ENCODE measurements at regions not wholly inside any gene's neighbourhood (a gene's known extent, or its start where the extent isn't known, plus 50 kb on each side); places are given as distances from the start of the nearest gene placed in this dataset.
"Not testable (repeated sequence)": the region's sequence is repeated elsewhere in the genome, so short reads cannot be mapped to it uniquely, and the experiment has no call there.

- no peak for ATAC-seq
- H3K27me3 Mint-ChIP-seq: no peaks in the 10 kb centered on the region
- intact Hi-C loops (cut with DNase I, micrococcal nuclease): loop anchor here in 1 of 2 experiments (10.0 kb wide), 1 partner anchor 131 kb away; no protein-coding TSS in a partner anchor
- CTCF ChIA-PET: no interaction called here
- no peak overlapping the region for H3K27ac Mint-ChIP-seq
- no peaks in the 10 kb centered on the region for H3K4me1 Mint-ChIP-seq
- no peaks in the 10 kb centered on the region for H3K9me3 Mint-ChIP-seq (ENCODE audit: low read depth)
- H3K36me3 Mint-ChIP-seq (ENCODE audit: low read depth): no peaks in the 10 kb centered on the region
- DNase-seq: no peak
- no peak overlapping the region for H3K4me3 Mint-ChIP-seq
- POLR2A ChIA-PET: no interaction called here
Observed at GRCh38 chr5:91635950-91636734, 253.0 kb upstream of the ARRDC3 start.

DNA sequence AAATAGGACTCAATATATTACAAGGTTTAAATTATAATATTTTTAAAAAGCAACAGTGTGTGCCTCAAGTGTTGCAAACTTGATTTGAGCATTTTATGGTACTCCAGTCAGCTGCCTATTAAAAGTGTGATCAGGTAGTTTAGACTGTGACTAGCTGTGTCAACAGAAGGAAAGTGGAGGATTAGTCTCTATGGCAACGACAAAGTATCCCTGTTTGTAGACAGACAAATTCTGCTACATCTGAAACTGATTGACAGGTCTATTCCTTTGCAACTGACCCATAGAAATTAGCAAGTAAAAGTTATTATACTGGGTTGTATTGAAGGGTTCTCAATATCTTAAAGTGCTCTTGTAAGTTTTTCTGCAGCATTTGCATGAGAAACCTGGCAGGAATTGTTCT is 249.8 kb upstream of the ARRDC3 start:
- Mint-ChIP-seq H3K36me3 (ENCODE audit: low read depth) (no peaks in the 10 kb centered on the region), H3K4me1 (no peaks in the 10 kb centered on the region), H3K4me3 (no peak overlapping the region), H3K27ac (no peak overlapping the region), H3K9me3 (ENCODE audit: low read depth) (no peaks in the 10 kb centered on the region), H3K27me3 (no peaks in the 10 kb centered on the region)
- POLR2A ChIA-PET: no interaction called here
- intact Hi-C loops (cut with DNase I, micrococcal nuclease): loop anchor here in 1 of 2 experiments (10.0 kb wide), 1 partner anchor 128 kb away; no protein-coding TSS in a partner anchor
- CTCF ChIA-PET: interaction anchor here (0.7 to 1.3 kb wide), 3 partner anchors 9 to 79 kb away, joined by 3 to 4 read pairs (median 3); no protein-coding TSS in a partner anchor
- DNase-seq: no peak
- ATAC-seq: no peak

- no peaks in the 10 kb centered on the region for H3K9me3 Mint-ChIP-seq (ENCODE audit: low read depth)
- no peaks in the 10 kb centered on the region for H3K27me3 Mint-ChIP-seq
- ChIA-PET POLR2A (no interaction called here), CTCF (interaction anchor here (0.6 to 1.0 kb wide), 2 partner anchors 26 to 31 kb away, joined by 3 read pairs; no protein-coding TSS in a partner anchor)
- DNase-seq (no peak), ATAC-seq (no peak)
- no peak overlapping the region for H3K4me3 Mint-ChIP-seq
- no peaks in the 10 kb centered on the region for H3K4me1 Mint-ChIP-seq
- no peak overlapping the region for H3K27ac Mint-ChIP-seq
- H3K36me3 Mint-ChIP-seq (ENCODE audit: low read depth): no peaks in the 10 kb centered on the region
- intact Hi-C loops (cut with DNase I, micrococcal nuclease): no loop called here
Observed at GRCh38 chr5:91611746-91612145, 228.6 kb upstream of the ARRDC3 start.

DNA sequence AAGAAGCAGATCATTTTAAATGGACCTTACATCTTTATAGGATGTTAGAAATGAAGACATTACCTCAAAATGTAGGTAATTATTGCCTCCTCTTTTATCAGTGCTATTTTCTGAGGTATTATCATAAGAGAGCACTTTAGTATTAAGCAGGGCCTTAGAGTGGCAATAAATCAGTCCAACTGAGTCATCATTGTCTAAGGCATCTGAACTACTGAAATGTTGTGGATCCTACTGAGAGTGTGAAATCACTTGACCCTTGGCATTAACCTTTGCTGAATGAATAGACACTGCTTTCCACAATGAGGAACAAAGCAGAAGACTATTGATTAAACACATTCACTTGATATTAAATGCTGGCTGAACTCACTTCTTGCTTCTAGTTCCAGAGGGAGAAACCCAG is 224.6 kb upstream of the ARRDC3 start:
- Mint-ChIP-seq H3K27ac (no peak overlapping the region), H3K27me3 (no peaks in the 10 kb centered on the region), H3K4me1 (no peaks in the 10 kb centered on the region), H3K36me3 (ENCODE audit: low read depth) (no peaks in the 10 kb centered on the region), H3K4me3 (no peak overlapping the region), H3K9me3 (ENCODE audit: low read depth) (no peaks in the 10 kb centered on the region)
- ChIA-PET POLR2A (no interaction called here), CTCF (no interaction called here)
- intact Hi-C loops (cut with DNase I, micrococcal nuclease): no loop called here
- no peak for DNase-seq
- no peak for ATAC-seq

GRCh38 chr5:91599863-91600262 is 216.7 kb upstream of the ARRDC3 start:
- CTCF ChIA-PET: interaction anchor here (1.1 kb wide), 1 partner anchor 125 kb away, joined by 4 read pairs; no protein-coding TSS in a partner anchor
- ATAC-seq (no peak), DNase-seq (no peak)
- no peak overlapping the region for H3K27ac Mint-ChIP-seq
- no peaks in the 10 kb centered on the region for H3K27me3 Mint-ChIP-seq
- no peaks in the 10 kb centered on the region for H3K4me1 Mint-ChIP-seq
- no peaks in the 10 kb centered on the region for H3K9me3 Mint-ChIP-seq (ENCODE audit: low read depth)
- no peak overlapping the region for H3K4me3 Mint-ChIP-seq
- POLR2A ChIA-PET: no interaction called here
- intact Hi-C loops (cut with DNase I, micrococcal nuclease): no loop called here
- H3K36me3 Mint-ChIP-seq (ENCODE audit: low read depth): no peaks in the 10 kb centered on the region

GRCh38 chr5:91598216-91598615 is 215.1 kb upstream of the ARRDC3 start:
- intact Hi-C loops (cut with DNase I, micrococcal nuclease): no loop called here
- DNase-seq (no peak), ATAC-seq (no peak)
- no peaks in the 10 kb centered on the region for H3K36me3 Mint-ChIP-seq (ENCODE audit: low read depth)
- no peaks in the 10 kb centered on the region for H3K4me1 Mint-ChIP-seq
- no peak overlapping the region for H3K4me3 Mint-ChIP-seq
- H3K27me3 Mint-ChIP-seq: no peaks in the 10 kb centered on the region
- ChIA-PET CTCF (interaction anchor here (1.0 kb wide), 1 partner anchor 45 kb away, joined by 4 read pairs; no protein-coding TSS in a partner anchor), POLR2A (no interaction called here)
- H3K9me3 Mint-ChIP-seq (ENCODE audit: low read depth): peaks cover 4% of the 10 kb centered on the region
- no peak overlapping the region for H3K27ac Mint-ChIP-seq

- intact Hi-C loops (cut with DNase I, micrococcal nuclease): no loop called here
- Mint-ChIP-seq H3K27ac (no peak overlapping the region), H3K4me1 (no peaks in the 10 kb centered on the region), H3K9me3 (ENCODE audit: low read depth) (peaks cover 11% of the 10 kb centered on the region), H3K4me3 (no peak overlapping the region), H3K27me3 (no peaks in the 10 kb centered on the region), H3K36me3 (ENCODE audit: low read depth) (no peaks in the 10 kb centered on the region)
- ChIA-PET CTCF (no interaction called here), POLR2A (no interaction called here)
- ATAC-seq: no peak
- no peak for DNase-seq
Observed at GRCh38 chr5:91595424-91595823, 212.3 kb upstream of the ARRDC3 start.

- Mint-ChIP-seq H3K4me1 (no peaks in the 10 kb centered on the region), H3K27me3 (no peaks in the 10 kb centered on the region), H3K36me3 (ENCODE audit: low read depth) (no peaks in the 10 kb centered on the region), H3K9me3 (ENCODE audit: low read depth) (peaks cover 11% of the 10 kb centered on the region), H3K27ac (no peak overlapping the region), H3K4me3 (no peak overlapping the region)
- ATAC-seq: no peak
- intact Hi-C loops (cut with DNase I, micrococcal nuclease): no loop called here
- DNase-seq: no peak
- CTCF ChIA-PET: no interaction called here
- POLR2A ChIA-PET: no interaction called here
Observed at GRCh38 chr5:91591076-91591475, 208.0 kb upstream of the ARRDC3 start.

GRCh38 chr5:91586232-91586631 is 203.1 kb upstream of the ARRDC3 start:
- no peak for DNase-seq
- ATAC-seq: no peak
- Mint-ChIP-seq H3K27me3 (no peaks in the 10 kb centered on the region), H3K36me3 (ENCODE audit: low read depth) (no peaks in the 10 kb centered on the region), H3K9me3 (ENCODE audit: low read depth) (peaks cover 4% of the 10 kb centered on the region), H3K27ac (no peak overlapping the region), H3K4me1 (no peaks in the 10 kb centered on the region), H3K4me3 (no peak overlapping the region)
- intact Hi-C loops (cut with DNase I, micrococcal nuclease): no loop called here
- ChIA-PET POLR2A (no interaction called here), CTCF (no interaction called here)

DNA sequence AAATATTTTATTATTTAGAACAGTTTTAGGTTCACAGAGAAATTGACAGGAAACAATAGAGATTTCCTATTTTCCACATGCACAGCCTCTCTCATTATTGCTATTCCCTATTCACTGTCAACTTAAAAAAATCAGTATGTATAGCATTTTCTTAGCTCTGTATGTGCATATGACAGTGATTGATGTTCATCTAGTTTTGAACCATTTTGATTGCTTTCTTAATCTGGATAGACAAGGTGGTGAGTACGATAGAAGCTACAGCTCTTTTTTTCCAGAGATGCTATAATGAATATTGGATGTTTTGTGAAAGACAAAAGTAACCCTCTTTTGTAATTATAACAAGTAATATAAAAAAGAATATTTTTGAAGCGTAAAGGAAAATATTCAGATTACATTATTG is 201.2 kb upstream of the ARRDC3 start:
- POLR2A ChIA-PET: no interaction called here
- H3K36me3 Mint-ChIP-seq (ENCODE audit: low read depth): no peaks in the 10 kb centered on the region
- no peaks in the 10 kb centered on the region for H3K9me3 Mint-ChIP-seq (ENCODE audit: low read depth)
- no peak overlapping the region for H3K4me3 Mint-ChIP-seq
- DNase-seq (no peak), ATAC-seq (no peak)
- no peak overlapping the region for H3K27ac Mint-ChIP-seq
- no peaks in the 10 kb centered on the region for H3K4me1 Mint-ChIP-seq
- intact Hi-C loops (cut with DNase I, micrococcal nuclease): no loop called here
- CTCF ChIA-PET: no interaction called here
- no peaks in the 10 kb centered on the region for H3K27me3 Mint-ChIP-seq

DNA sequence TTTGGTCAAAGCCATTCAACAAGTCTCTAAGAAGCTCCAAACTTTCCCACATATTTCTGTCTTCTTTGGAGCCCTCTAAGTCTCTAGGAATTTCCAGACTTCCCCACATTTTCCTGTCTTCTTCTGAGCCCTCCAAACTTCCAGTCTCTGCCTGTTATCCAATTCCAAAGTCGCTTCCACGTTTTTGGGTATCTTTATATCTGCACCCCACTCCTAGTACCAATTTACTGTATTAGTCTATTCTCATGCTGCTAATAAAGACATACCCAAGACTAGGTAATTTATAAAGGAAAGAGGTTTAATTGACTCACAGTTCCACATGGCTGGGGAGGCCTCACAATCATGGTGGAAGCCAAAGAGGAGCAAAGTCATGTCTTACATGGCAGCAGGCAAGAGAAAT is 182.9 kb upstream of the ARRDC3 start:
- H3K9me3 Mint-ChIP-seq (ENCODE audit: low read depth): peaks cover 25% of the 10 kb centered on the region
- H3K36me3 Mint-ChIP-seq (ENCODE audit: low read depth); H3K4me3 Mint-ChIP-seq; POLR2A ChIA-PET; intact Hi-C loops (cut with DNase I, micrococcal nuclease); DNase-seq; H3K27me3 Mint-ChIP-seq; H3K27ac Mint-ChIP-seq; ATAC-seq; CTCF ChIA-PET; H3K4me1 Mint-ChIP-seq: not testable (repeated sequence)

GRCh38 chr5:91562922-91563321 is 179.8 kb upstream of the ARRDC3 start:
- Mint-ChIP-seq H3K27ac (no peak overlapping the region), H3K27me3 (no peaks in the 10 kb centered on the region), H3K4me1 (no peaks in the 10 kb centered on the region), H3K36me3 (ENCODE audit: low read depth) (peaks cover 4% of the 10 kb centered on the region), H3K9me3 (ENCODE audit: low read depth) (peaks cover 28% of the 10 kb centered on the region), H3K4me3 (no peak overlapping the region)
- ChIA-PET CTCF (no interaction called here), POLR2A (no interaction called here)
- no peak for DNase-seq
- intact Hi-C loops (cut with DNase I, micrococcal nuclease): no loop called here
- no peak for ATAC-seq

All from activated CD4-positive, alpha-beta T cell treated with anti-CD3 and anti-CD28 coated beads for 36 hours (primary cell).